ENCODE measurements at regions not wholly inside any gene's neighbourhood (a gene's known extent, or its start where the extent isn't known, plus 50 kb on each side); places are given as distances from the start of the nearest gene placed in this dataset.

- DNase-seq (ENCODE audit: low spot score): no peak
These were observed 335.5 kb downstream of the FOXL1 start for GRCh38 chr16:86913886-86914285.

DNA sequence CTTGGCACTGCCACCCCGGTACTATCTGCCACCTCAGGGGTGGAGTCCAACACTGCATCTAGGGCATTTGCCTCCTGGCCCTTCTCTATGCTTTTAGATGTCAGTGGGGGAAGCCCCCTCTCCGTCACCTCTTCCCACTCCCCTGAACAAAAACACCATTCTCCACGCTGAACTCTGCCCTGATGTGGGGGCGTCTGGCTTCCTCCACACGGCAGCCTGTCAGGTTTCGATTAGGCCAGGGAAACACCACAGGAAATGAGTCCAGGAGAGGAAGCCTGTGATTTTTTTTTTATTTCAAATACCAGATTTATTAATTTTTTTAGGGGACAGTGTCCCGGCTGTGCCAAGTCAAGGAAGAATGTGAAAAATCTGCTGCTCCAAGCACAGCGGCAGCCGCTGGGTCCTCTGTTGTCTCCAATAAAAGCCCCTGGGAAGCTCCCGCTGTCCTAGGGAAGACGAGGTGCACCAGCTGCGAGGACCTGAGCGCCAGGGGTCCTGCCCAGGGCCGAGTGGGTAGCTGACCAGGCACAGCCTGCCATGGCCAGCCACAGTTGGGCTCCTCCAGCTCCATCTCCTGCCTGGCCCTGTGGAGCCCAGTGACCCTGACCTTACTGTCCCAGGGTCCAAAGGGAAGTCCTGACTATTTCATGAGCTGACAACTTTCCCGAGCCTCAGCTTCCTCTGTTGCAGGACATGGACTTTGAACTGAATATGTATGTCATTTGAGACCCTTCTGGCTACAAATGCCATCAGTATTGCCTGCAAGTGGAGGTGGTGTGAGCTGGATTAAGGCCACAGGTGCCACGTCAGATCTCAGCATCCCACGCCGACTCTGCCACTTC is 336.7 kb downstream of the FOXL1 start:
- no peak for DNase-seq (ENCODE audit: low spot score)

- no peak for DNase-seq (ENCODE audit: low spot score)
These were observed 339.4 kb downstream of the FOXL1 start for GRCh38 chr16:86917471-86918365.

DNA sequence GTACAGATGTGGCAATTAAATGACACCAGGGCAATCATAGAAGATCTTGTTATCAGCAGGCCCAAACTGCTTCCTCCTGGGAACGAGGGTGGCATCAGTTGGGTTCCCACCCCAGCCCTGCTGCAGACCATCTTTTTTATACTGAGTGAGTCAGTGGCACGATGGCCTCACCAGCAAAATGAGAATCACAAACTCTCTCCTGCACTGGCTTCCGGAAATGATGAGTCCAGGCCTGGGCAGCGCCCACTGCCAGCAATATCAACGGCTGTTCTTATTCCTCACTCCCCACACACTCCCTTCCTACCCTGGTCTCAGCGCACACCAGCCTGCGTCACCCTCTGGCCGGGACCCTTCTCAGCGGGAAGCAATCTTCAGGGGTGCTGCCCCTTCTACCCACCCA is 340.3 kb downstream of the FOXL1 start:
- DNase-seq (ENCODE audit: low spot score): no peak

DNA sequence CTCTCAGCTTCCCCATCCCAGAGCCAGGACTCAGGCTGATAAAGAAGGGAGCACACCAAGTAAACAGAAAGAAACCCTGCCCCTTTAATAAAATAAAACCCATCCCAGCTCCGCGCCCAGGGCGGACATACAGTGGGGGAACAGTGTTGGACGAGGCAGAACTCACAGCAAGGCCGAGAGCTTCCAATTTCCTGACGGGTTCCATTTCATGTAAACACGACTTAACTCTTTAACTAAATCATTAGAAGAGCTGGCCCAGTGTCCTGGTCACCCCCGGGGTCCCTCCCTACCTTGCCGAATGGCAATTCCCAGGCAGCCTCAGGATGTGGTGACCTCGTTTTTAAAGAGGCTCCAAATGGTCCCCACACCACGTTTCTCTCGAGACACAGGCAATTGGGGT is 340.7 kb downstream of the FOXL1 start:
- DNase-seq (ENCODE audit: low spot score): no peak

- no peak for DNase-seq (ENCODE audit: low spot score)
These were observed 341.4 kb downstream of the FOXL1 start for GRCh38 chr16:86919578-86920305.

GRCh38 chr16:86921289-86921688 is 342.9 kb downstream of the FOXL1 start:
- no peak for DNase-seq (ENCODE audit: low spot score)

DNA sequence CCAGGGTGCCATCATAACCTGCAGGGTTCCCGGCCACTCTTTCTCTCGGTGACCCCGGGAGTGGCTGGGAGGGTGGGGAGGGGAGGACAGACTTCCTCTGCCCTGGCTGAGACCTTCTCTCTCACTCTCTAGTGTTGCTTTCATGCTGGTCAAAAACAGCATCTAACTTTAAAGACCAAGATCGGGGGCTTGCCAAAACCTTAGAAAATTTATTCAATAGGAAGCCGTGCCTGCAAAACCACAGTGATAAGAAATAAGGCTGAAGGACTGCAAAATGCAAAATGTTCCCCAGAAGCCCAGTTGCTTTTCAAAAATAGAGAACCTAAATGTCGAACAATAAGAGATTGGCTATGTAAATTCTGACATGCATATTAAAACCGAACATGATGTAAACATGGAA is 344.0 kb downstream of the FOXL1 start:
- DNase-seq (ENCODE audit: low spot score): no peak

DNA sequence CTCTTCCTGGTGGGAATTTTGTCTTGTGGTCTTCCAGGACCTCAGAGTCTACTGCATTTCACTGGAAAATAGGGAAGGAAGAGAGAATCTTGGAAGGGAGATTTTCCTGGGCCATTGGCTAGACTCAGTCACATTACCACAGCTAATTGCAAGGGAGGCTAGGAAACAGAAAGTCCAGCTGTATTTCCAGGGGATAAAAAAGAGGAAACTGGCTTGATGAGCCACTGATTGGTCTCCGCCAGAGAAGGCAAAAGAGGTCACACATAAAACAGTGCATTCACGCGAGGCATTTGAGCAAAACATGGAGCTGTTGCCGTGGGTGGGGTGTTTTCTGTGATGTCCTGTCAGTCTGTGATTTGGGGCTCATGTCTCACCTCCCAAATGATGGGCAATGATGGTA is 345.3 kb downstream of the FOXL1 start:
- no peak for DNase-seq (ENCODE audit: low spot score)

DNA sequence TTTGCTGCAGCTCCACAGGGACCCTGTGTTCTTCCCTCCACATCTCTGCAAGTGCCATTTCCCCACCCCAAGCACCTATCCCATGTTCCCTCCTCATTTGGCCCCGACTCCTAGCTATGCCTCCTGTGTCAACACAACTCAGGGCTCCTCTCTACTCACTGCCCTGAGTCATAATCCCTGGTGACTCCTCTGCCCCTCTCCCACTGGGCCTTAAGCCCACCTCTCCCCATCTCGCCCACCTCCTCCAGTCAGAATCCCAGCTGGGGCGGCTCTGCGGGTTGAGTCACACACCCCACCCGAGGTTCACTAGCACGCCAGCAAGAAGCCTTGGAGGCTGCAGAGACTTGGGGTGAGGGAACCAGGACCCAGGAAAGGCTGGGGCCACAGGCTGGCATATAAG is 346.2 kb downstream of the FOXL1 start:
- no peak for DNase-seq (ENCODE audit: low spot score)

GRCh38 chr16:86925067-86925791 is 346.9 kb downstream of the FOXL1 start:
- no peak for DNase-seq (ENCODE audit: low spot score)

- no peak for DNase-seq (ENCODE audit: low spot score)
These were observed 348.1 kb downstream of the FOXL1 start for GRCh38 chr16:86926181-86927094.

DNA sequence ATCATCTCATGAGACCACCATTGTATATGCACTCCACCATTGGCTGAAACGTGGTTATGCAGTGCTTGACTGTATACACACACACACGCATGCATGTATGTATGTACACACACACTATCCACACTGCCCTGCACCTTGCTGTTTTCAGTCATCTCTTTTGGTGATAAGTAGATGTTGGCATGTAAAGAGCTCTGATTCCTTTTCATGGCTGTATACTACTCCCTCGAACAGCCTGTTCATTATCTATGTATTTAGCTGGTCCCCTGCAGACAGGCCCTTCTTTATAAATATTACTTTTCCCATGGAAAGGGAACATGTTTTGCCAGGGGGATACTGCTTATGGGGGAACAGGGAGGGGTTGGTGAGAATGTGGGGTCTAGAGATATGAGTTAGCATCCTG is 349.4 kb downstream of the FOXL1 start:
- no peak for DNase-seq (ENCODE audit: low spot score)

DNA sequence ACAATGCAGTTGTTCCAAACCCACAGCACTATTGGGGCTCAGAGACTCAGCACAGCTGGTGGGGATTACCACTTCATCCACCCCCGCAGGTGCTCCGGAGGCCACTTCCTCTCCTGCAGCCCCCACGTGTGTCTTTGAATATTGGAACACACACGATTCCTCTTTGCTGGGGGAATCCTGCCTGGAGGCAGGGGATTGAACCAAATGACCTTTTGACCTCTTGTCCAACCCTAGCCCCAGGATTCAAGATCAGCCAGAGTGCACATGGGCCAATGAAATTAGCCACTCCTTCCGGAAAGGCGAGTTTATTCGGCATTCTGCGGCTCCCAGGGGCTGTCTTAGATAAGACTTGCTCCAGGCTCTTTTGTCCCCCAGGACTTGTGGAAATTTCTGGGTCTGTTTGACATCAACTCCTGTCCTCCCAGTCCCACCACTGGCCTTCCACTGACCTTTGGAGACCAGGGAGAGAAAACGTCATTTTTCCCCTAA is 350.2 kb downstream of the FOXL1 start:
- no peak for DNase-seq (ENCODE audit: low spot score)

- DNase-seq (ENCODE audit: low spot score): no peak
These were observed 350.9 kb downstream of the FOXL1 start for GRCh38 chr16:86929057-86929871.

- DNase-seq (ENCODE audit: low spot score): no peak
These were observed 351.7 kb downstream of the FOXL1 start for GRCh38 chr16:86930001-86930400.

GRCh38 chr16:86930663-86931373 is 352.5 kb downstream of the FOXL1 start:
- no peak for DNase-seq (ENCODE audit: low spot score)

GRCh38 chr16:86931410-86931941 is 353.1 kb downstream of the FOXL1 start:
- no peak for DNase-seq (ENCODE audit: low spot score)
